Small intestine (tissue), 7 donors: ENCODE measurements at regions not wholly inside any gene's neighbourhood (a gene's known extent, or its start where the extent isn't known, plus 50 kb on each side); places are given as distances from the start of the nearest gene placed in this dataset.

ENCODE experiments used
- DNase-seq, 2 donors: peaks; one replicate each; pipeline versions ENCODE4 v3.0.0 to v3.0.0-alpha.2; 2013
- FAIRE-seq: peaks from 2 replicates; lab custom pipeline; 2012; peaks lifted over from hg19 to GRCh38; lab: Jason Lieb, UNC
- H3K27ac ChIP-seq, 3 donors: one replicate each; pipeline ENCODE4 v1.5.1; 2013; ENCODE audit warnings: low read length in 2 of 3, mild to moderate bottlenecking in 2 of 3, control low read depth in 1 of 3, inconsistent platforms in 1 of 3, low read depth in 1 of 3, moderate library complexity in 1 of 3
- H3K27me3 ChIP-seq, 3 donors: one replicate each; pipeline ENCODE4 v1.6.1; 2013; ENCODE audit warnings: low read length in 3 of 3, inconsistent platforms in 1 of 3; ENCODE audit not compliant: control insufficient read depth in 3 of 3, insufficient read depth in 3 of 3
- H3K36me3 ChIP-seq, 3 donors: one replicate each; pipeline ENCODE4 v1.6.1; 2013; ENCODE audit warnings: low read length in 3 of 3, inconsistent platforms in 1 of 3, low read depth in 1 of 3, mild to moderate bottlenecking in 1 of 3, moderate library complexity in 1 of 3; ENCODE audit not compliant: control insufficient read depth in 3 of 3, insufficient read depth in 2 of 3
- H3K4me1 ChIP-seq, 3 donors: one replicate each; pipeline ENCODE4 v1.6.1; 2013; ENCODE audit warnings: low read length in 2 of 3, inconsistent platforms in 1 of 3, low read depth in 1 of 3, mild to moderate bottlenecking in 1 of 3, moderate library complexity in 1 of 3; ENCODE audit not compliant: control insufficient read depth in 3 of 3, insufficient read depth in 2 of 3
- H3K4me3 ChIP-seq, 3 donors: one replicate each; pipeline ENCODE4 v1.5.1; 2013; ENCODE audit warnings: low read length in 3 of 3, control low read depth in 1 of 3, inconsistent platforms in 1 of 3, low read depth in 1 of 3, mild to moderate bottlenecking in 1 of 3, moderate library complexity in 1 of 3
- H3K9me3 ChIP-seq, 2 donors: one replicate each; pipeline ENCODE4 v1.6.1; 2013; ENCODE audit warnings: low read depth in 1 of 2, low read length in 1 of 2; ENCODE audit not compliant: control insufficient read depth in 2 of 2, insufficient read depth in 1 of 2
- WGBS, 3 donors: extraction: QIAGEN DNeasy Blood & Tissue Kit; methylation state at CpG; one replicate each; pipeline ENCODE4 v1.1.7; 2013; 5-methylcytosine and 5-hydroxymethylcytosine counted together
- donor health status: healthy with polysubstance abuse.
- donor health status: control.
- donor health status: control.
- donor health status: Bipolar disorder and iron deficiency.
- donor health status: healthy.

- Histone ChIP-seq H3K4me1 (peaks cover 0 to 8% (median 0%) of the 10 kb centered on the region in 3 donors), H3K36me3 (peaks cover 0 to 22% (median 0%) of the 10 kb centered on the region in 3 donors), H3K27me3 (no peaks in the 10 kb centered on the region), H3K9me3 (no peaks in the 10 kb centered on the region), H3K27ac (no peak overlapping the region), H3K4me3 (no peak overlapping the region)
- peak in 1 of 2 donors; percentile 68 for DNase-seq
- 83 to 86% (median 86%) methylated on average over 6 of the region's 6 CpGs for WGBS, 3 donors
- FAIRE-seq = no peak
Observed at GRCh38 chr6:106011476-106011875, 74.7 kb upstream of the PRDM1 start.

- DNase-seq (no peak), FAIRE-seq (no peak)
- Histone ChIP-seq H3K36me3 (peaks cover 0 to 9% (median 0%) of the 10 kb centered on the region in 3 donors), H3K4me1 (peaks cover 0 to 18% (median 0%) of the 10 kb centered on the region in 3 donors), H3K4me3 (no peak overlapping the region), H3K9me3 (no peaks in the 10 kb centered on the region), H3K27me3 (no peaks in the 10 kb centered on the region), H3K27ac (peak overlapping the region in 1 of 3 donors; percentile 55)
- WGBS, 3 donors = 66 to 87% (median 81%) methylated on average over 6 of the region's 6 CpGs
Observed at GRCh38 chr6:106005954-106006353, 80.2 kb upstream of the PRDM1 start.

GRCh38 chr6:106005013-106005412 lies 81.1 kb upstream of the PRDM1 start:
- Histone ChIP-seq H3K27me3 (no peaks in the 10 kb centered on the region), H3K36me3 (peaks cover 0 to 5% (median 0%) of the 10 kb centered on the region in 3 donors), H3K9me3 (no peaks in the 10 kb centered on the region), H3K4me3 (no peak overlapping the region), H3K27ac (peak overlapping the region in 1 of 3 donors; percentile 44), H3K4me1 (peaks cover 0 to 18% (median 0%) of the 10 kb centered on the region in 3 donors)
- FAIRE-seq = no peak
- DNase-seq = no peak
- 83 to 95% (median 91%) methylated on average over 1 of the region's 1 CpG for WGBS, 3 donors

- Histone ChIP-seq H3K27ac (peak overlapping the region in 1 of 3 donors; percentile 32), H3K4me1 (peaks cover 0 to 18% (median 0%) of the 10 kb centered on the region in 3 donors), H3K9me3 (no peaks in the 10 kb centered on the region), H3K4me3 (no peak overlapping the region), H3K27me3 (no peaks in the 10 kb centered on the region), H3K36me3 (peaks cover 0 to 4% (median 0%) of the 10 kb centered on the region in 3 donors)
- peak in 1 of 2 donors; percentile 54 for DNase-seq
- 10 to 46% (median 16%) methylated on average over 2 of the region's 2 CpGs for WGBS, 3 donors
- FAIRE-seq = no peak
Observed at GRCh38 chr6:106003268-106003987, 82.7 kb upstream of the PRDM1 start.

- Histone ChIP-seq H3K4me1 (peaks cover 0 to 18% (median 0%) of the 10 kb centered on the region in 3 donors), H3K9me3 (no peaks in the 10 kb centered on the region), H3K4me3 (no peak overlapping the region), H3K27ac (peak overlapping the region in 1 of 3 donors; percentile 26), H3K27me3 (peaks cover 0 to 3% (median under 1%) of the 10 kb centered on the region in 3 donors), H3K36me3 (no peaks in the 10 kb centered on the region)
- FAIRE-seq (no peak), DNase-seq (no peak)
- 88 to 93% (median 93%) methylated on average over 1 of the region's 1 CpG for WGBS, 3 donors
Observed at GRCh38 chr6:106002005-106002404, 84.1 kb upstream of the PRDM1 start.

GRCh38 chr6:106000935-106001334 lies 85.2 kb upstream of the PRDM1 start:
- FAIRE-seq (no peak), DNase-seq (no peak)
- Histone ChIP-seq H3K4me3 (no peak overlapping the region), H3K27me3 (peaks cover 0 to 7% (median 2%) of the 10 kb centered on the region in 3 donors), H3K9me3 (no peaks in the 10 kb centered on the region), H3K36me3 (no peaks in the 10 kb centered on the region), H3K27ac (no peak overlapping the region), H3K4me1 (peaks cover 0 to 18% (median 0%) of the 10 kb centered on the region in 3 donors)
- WGBS, 3 donors = 96 to 100% (median 98%) methylated on average over 2 of the region's 2 CpGs

- peaks cover 0 to 8% (median 2%) of the 10 kb centered on the region in 3 donors for H3K4me1 ChIP-seq
- H3K4me3 ChIP-seq = peak overlapping the region in 1 of 3 donors; percentile 86
- 59 to 71% (median 68%) methylated on average over 4 of the region's 4 CpGs for WGBS, 3 donors
- FAIRE-seq = no peak
- no peaks in the 10 kb centered on the region for H3K9me3 ChIP-seq
- peak overlapping the region in 1 of 3 donors; percentile 91 for H3K27ac ChIP-seq
- peaks cover 0 to 32% (median 2%) of the 10 kb centered on the region in 3 donors for H3K27me3 ChIP-seq
- peak in 1 of 2 donors; percentile 62 for DNase-seq
- no peaks in the 10 kb centered on the region for H3K36me3 ChIP-seq
Observed at GRCh38 chr6:105997482-105997881, 88.7 kb upstream of the PRDM1 start.

GRCh38 chr6:105995391-105995865 lies 90.7 kb upstream of the PRDM1 start:
- Histone ChIP-seq H3K4me3 (peak overlapping the region in 2 of 3 donors; percentile 69 to 86), H3K27ac (peak overlapping the region in 1 of 3 donors; percentile 91), H3K9me3 (no peaks in the 10 kb centered on the region), H3K27me3 (peaks cover 0 to 39% (median 2%) of the 10 kb centered on the region in 3 donors), H3K4me1 (peaks cover 0 to 9% (median 2%) of the 10 kb centered on the region in 3 donors), H3K36me3 (no peaks in the 10 kb centered on the region)
- WGBS, 3 donors = 20 to 23% (median 21%) methylated on average over 6 of the region's 6 CpGs
- DNase-seq (no peak), FAIRE-seq (no peak)
